Calu3 (cell line): ENCODE measurements at regions not wholly inside any gene's neighbourhood (a gene's known extent, or its start where the extent isn't known, plus 50 kb on each side); places are given as distances from the start of the nearest gene placed in this dataset.

Source experiments
- BruUV-seq: library from RNA; stranded (reverse); fragments of 400-500 nt; replicated peaks from 2 replicates; lab custom pipeline; 2021; lab: Mats Ljungman, UMichigan
- CTCF ChIA-PET: fragments of 300-600 bp; sonication (Branson Sonifier 250); formaldehyde crosslinking; loops from one replicate; lab custom pipeline; 2022; ENCODE audit warnings: antibody characterized with exemption; lab: Charles Lee
- DNase-seq: peaks from one replicate; pipeline ENCODE4 v3.0.0; 2022
- H3K27ac Mint-ChIP-seq: one replicate; pipeline ENCODE4 v1.8.0; 2022; ENCODE audit warnings: mixed read lengths; ENCODE audit not compliant: unreplicated experiment
- H3K27me3 Mint-ChIP-seq: one replicate; pipeline ENCODE4 v1.8.0; 2022; ENCODE audit warnings: mixed read lengths; ENCODE audit not compliant: unreplicated experiment
- H3K36me3 Mint-ChIP-seq: one replicate; pipeline ENCODE4 v1.8.0; 2022; ENCODE audit warnings: mild to moderate bottlenecking, moderate library complexity, mixed read lengths; ENCODE audit not compliant: insufficient read depth, unreplicated experiment
- H3K4me1 Mint-ChIP-seq: one replicate; pipeline ENCODE4 v1.8.0; 2022; ENCODE audit warnings: mild to moderate bottlenecking, low read depth, mixed read lengths; ENCODE audit not compliant: unreplicated experiment
- H3K4me3 Mint-ChIP-seq: one replicate; pipeline ENCODE4 v1.8.0; 2022; ENCODE audit warnings: mild to moderate bottlenecking, low read depth, moderate library complexity, mixed read lengths; ENCODE audit not compliant: unreplicated experiment
- H3K9me3 Mint-ChIP-seq: one replicate; pipeline ENCODE4 v1.8.0; 2022; ENCODE audit warnings: low read depth, mixed read lengths; ENCODE audit not compliant: unreplicated experiment
- CTCF ChIP-seq: fragments of 200-600 bp; IDR thresholded peaks from one replicate; pipeline ENCODE4 v1.8.0; 2022; ENCODE audit warnings: antibody characterized with exemption; ENCODE audit not compliant: unreplicated experiment
- intact Hi-C: fragments of 100-400 bp; cut with micrococcal nuclease; formaldehyde crosslinking; loops from one replicate; pipeline ENCODE4 v1.10.0; 2022; ENCODE audit not compliant: unreplicated experiment

GRCh38 chr4:141898346-141898745 lies 262.0 kb downstream of the IL15 start:
- no peak for TF ChIP-seq CTCF
- Mint-ChIP-seq H3K9me3 (no peaks in the 10 kb centered on the region), H3K4me1 (no peaks in the 10 kb centered on the region), H3K27ac (no peak overlapping the region), H3K4me3 (no peak overlapping the region), H3K36me3 (no peaks in the 10 kb centered on the region), H3K27me3 (no peaks in the 10 kb centered on the region)
- CTCF ChIA-PET: no interaction called here
- no peak for DNase-seq
- intact Hi-C loops: no loop called here
- BruUV-seq: no TSS peak

GRCh38 chr4:141899103-141899502 lies 262.7 kb downstream of the IL15 start:
- Mint-ChIP-seq H3K4me3 (no peak overlapping the region), H3K36me3 (no peaks in the 10 kb centered on the region), H3K27me3 (no peaks in the 10 kb centered on the region), H3K27ac (no peak overlapping the region), H3K9me3 (no peaks in the 10 kb centered on the region), H3K4me1 (no peaks in the 10 kb centered on the region)
- no peak for DNase-seq
- intact Hi-C loops: no loop called here
- no peak for TF ChIP-seq CTCF
- BruUV-seq: no TSS peak
- CTCF ChIA-PET: no interaction called here

DNA sequence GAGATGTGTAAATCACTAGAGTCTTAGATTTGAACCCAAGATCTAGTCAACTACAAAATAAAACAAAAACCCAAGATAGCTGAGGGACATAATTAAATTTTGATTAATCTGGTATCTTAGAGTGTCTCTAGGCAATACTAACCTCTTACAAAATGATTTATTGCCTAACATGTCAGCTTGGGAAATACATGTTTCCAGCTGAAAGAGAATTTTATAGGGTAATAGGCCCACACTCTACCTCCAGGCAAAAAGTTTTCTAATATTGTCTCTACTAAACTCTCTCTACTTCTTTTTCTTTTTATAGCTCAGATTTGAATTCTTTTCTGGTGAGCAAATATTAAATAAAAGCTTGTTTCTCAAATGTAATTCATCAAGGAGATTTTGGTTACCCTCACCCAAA lies 263.2 kb downstream of the IL15 start:
- no peak overlapping the region for H3K27ac Mint-ChIP-seq
- DNase-seq: no peak
- H3K36me3 Mint-ChIP-seq: no peaks in the 10 kb centered on the region
- intact Hi-C loops: no loop called here
- no peak for TF ChIP-seq CTCF
- H3K4me1 Mint-ChIP-seq: no peaks in the 10 kb centered on the region
- no TSS peak for BruUV-seq
- no peaks in the 10 kb centered on the region for H3K9me3 Mint-ChIP-seq
- no peaks in the 10 kb centered on the region for H3K27me3 Mint-ChIP-seq
- H3K4me3 Mint-ChIP-seq: no peak overlapping the region
- CTCF ChIA-PET: no interaction called here

- Mint-ChIP-seq H3K27ac (no peak overlapping the region), H3K9me3 (no peaks in the 10 kb centered on the region), H3K4me1 (no peaks in the 10 kb centered on the region), H3K4me3 (no peak overlapping the region), H3K27me3 (no peaks in the 10 kb centered on the region), H3K36me3 (no peaks in the 10 kb centered on the region)
- no peak for DNase-seq
- intact Hi-C loops: no loop called here
- CTCF ChIA-PET: no interaction called here
- no peak for TF ChIP-seq CTCF
- BruUV-seq: no TSS peak
These were observed 264.5 kb downstream of the IL15 start for GRCh38 chr4:141900856-141901255.
